KMS-11 (cell line): ENCODE measurements at regions not wholly inside any gene's neighbourhood (a gene's known extent, or its start where the extent isn't known, plus 50 kb on each side); places are given as distances from the start of the nearest gene placed in this dataset.

Experiments
- H2AFZ ChIP-seq: fragments of 200-600 bp; sonication (generic); 2 replicates; pipeline ENCODE4 v1.6.1; 2016; ENCODE audit warnings: antibody characterized with exemption, mixed run types, low read depth
- H3K27ac ChIP-seq: fragments of 200-600 bp; sonication (generic); 2 replicates; pipeline ENCODE4 v1.6.1; 2016; ENCODE audit warnings: mild to moderate bottlenecking, mixed run types
- H3K27me3 ChIP-seq: fragments of 200-600 bp; sonication (generic); 2 replicates; pipeline ENCODE4 v1.6.1; 2017; ENCODE audit warnings: mild to moderate bottlenecking, low read depth, mixed run types, moderate library complexity; ENCODE audit not compliant: insufficient read depth
- H3K36me3 ChIP-seq: fragments of 200-600 bp; sonication (generic); 2 replicates; pipeline ENCODE4 v1.6.1; 2017; ENCODE audit warnings: mild to moderate bottlenecking, mixed run types; ENCODE audit not compliant: insufficient read depth
- H3K4me1 ChIP-seq: fragments of 200-600 bp; sonication (generic); 2 replicates; pipeline ENCODE4 v1.6.1; 2016; ENCODE audit warnings: mild to moderate bottlenecking, low read depth, mixed run types; ENCODE audit not compliant: poor library complexity, severe bottlenecking
- H3K4me2 ChIP-seq: fragments of 200-600 bp; sonication (generic); 2 replicates; pipeline ENCODE4 v1.7.0; 2016; ENCODE audit warnings: mild to moderate bottlenecking, mixed run types
- H3K4me3 ChIP-seq: fragments of 200-600 bp; sonication (generic); IDR thresholded peaks from 2 replicates; pipeline ENCODE4 v1.6.1; 2017; ENCODE audit warnings: low read depth, low read length, mixed read lengths; ENCODE audit not compliant: insufficient read depth
- H3K79me2 ChIP-seq: fragments of 200-600 bp; sonication (generic); 2 replicates; pipeline ENCODE4 v1.6.1; 2016; ENCODE audit warnings: low read depth, mixed run types; ENCODE audit not compliant: insufficient read depth
- H3K9ac ChIP-seq: fragments of 200-600 bp; sonication (generic); 2 replicates; pipeline ENCODE4 v1.6.1; 2016; ENCODE audit warnings: mild to moderate bottlenecking, mixed run types
- H4K20me1 ChIP-seq: fragments of 200-600 bp; sonication (generic); 2 replicates; pipeline ENCODE4 v1.6.1; 2016; ENCODE audit warnings: mild to moderate bottlenecking, mixed run types; ENCODE audit not compliant: insufficient read depth
- TF ChIP-seq, protein P1 (sequence below): fragments of 200-600 bp; sonication (generic); conservative IDR thresholded peaks from 2 replicates; pipeline ENCODE4 v1.6.1; 2017; ENCODE audit warnings: low read depth, mild to moderate bottlenecking, antibody characterized with exemption, low read length, moderate library complexity, mixed read lengths

DNA sequence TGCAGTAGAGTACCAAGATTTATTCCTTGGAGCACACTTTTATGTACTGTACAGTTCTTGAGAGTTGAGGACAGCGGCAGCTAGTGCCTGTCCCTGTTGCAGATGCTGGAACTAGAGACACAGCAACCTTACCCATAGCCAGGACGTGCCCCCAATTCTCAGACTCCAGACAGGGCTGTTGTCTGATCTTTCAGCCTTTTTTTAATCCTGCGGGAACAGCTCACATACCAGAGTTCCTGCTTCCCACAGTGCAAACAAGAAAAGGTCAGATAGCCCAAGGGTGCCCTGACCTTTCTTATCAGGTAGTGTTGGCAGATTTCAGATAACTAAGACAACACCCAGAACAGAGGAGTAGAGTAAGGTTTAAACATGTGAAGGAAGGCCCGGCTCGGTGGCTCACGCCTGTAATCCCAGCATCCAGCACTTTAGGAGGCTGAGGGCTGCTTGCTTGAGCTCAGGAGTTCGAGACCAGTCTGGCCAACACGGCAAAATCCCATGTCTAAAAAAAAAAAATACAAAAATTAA, 78.5 kb downstream of the DOP1B start:
- H3K36me3 ChIP-seq, result no peaks in the 10 kb centered on the region
- no peaks in the 10 kb centered on the region for H3K27me3 ChIP-seq
- H3K4me2 ChIP-seq, result no peak overlapping the region

DNA sequence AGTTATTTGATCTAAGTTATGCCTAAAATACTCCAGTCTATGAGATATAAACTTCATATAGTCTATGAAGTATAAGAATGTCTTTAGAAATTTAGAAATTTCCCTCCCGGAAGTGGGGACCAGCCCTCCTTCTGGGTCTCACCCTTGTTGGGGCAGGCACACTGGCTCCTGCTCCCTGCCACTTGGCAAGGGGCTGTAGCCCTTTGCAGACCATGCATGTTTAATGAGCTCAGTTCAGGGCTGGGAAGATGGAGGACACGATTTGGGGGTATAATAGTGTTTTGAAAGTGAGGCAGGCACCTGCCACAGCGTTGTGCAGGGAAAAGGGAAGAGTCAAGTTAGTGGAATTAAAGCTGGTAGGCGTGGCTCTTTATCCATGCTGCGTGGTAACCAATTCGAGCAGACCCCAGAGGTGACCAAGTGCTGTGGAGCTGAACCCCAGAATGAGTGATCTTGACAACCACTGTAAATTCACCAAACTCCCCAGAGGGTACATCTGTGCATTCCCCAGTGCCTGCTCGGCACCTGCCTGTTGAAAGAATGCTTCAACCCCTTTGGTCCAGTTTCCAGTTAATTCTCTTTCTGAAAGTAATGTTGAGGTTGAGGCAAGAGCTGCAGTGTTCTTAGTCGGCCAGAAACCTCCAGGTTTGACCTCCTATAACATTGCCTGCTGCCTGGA, 79.6 kb downstream of the DOP1B start:
- H4K20me1 ChIP-seq, result no peaks in the 10 kb centered on the region
- H2AFZ ChIP-seq, result no peak overlapping the region
- no peaks in the 10 kb centered on the region for H3K27me3 ChIP-seq
- no peaks in the 10 kb centered on the region for H3K36me3 ChIP-seq
- H3K27ac ChIP-seq, result no peak overlapping the region
- H3K4me2 ChIP-seq, result no peak overlapping the region
- TF ChIP-seq, protein P1, sequence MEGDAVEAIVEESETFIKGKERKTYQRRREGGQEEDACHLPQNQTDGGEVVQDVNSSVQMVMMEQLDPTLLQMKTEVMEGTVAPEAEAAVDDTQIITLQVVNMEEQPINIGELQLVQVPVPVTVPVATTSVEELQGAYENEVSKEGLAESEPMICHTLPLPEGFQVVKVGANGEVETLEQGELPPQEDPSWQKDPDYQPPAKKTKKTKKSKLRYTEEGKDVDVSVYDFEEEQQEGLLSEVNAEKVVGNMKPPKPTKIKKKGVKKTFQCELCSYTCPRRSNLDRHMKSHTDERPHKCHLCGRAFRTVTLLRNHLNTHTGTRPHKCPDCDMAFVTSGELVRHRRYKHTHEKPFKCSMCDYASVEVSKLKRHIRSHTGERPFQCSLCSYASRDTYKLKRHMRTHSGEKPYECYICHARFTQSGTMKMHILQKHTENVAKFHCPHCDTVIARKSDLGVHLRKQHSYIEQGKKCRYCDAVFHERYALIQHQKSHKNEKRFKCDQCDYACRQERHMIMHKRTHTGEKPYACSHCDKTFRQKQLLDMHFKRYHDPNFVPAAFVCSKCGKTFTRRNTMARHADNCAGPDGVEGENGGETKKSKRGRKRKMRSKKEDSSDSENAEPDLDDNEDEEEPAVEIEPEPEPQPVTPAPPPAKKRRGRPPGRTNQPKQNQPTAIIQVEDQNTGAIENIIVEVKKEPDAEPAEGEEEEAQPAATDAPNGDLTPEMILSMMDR, result no peak
- no peaks in the 10 kb centered on the region for H3K79me2 ChIP-seq
- peaks cover 8% of the 10 kb centered on the region for H3K4me1 ChIP-seq
- H3K9ac ChIP-seq, result no peak overlapping the region
- H3K4me3 ChIP-seq, result no peak overlapping the region

More for the DNA sequence above, 78.5 kb downstream of the DOP1B start:
- TF ChIP-seq, protein P1, result no peak
- Histone ChIP-seq H4K20me1 (no peaks in the 10 kb centered on the region), H3K4me3 (no peak overlapping the region), H2AFZ (no peak overlapping the region), H3K9ac (no peak overlapping the region), H3K4me1 (peaks cover 8% of the 10 kb centered on the region), H3K79me2 (no peaks in the 10 kb centered on the region), H3K27ac (no peak overlapping the region)

DNA sequence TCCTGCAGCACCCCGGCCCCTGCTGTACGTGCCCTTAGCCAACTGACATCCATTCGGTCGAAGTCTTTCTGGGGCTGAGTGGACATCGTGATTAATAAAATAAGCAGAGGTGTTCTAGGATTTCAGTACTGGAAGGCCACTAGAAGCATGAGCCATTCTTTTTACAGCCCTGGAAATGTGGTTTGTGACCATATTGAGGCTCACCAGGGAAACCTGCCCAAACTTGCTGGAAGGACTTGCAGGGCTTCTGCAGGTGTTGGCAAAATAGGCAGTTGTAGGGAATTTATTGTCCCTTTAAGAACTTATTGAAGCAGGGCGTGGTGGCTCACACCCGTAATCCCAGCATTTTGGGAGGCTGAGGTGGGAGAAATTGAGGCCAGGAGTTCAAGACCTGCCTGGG, 80.8 kb downstream of the DOP1B start:
- Histone ChIP-seq H2AFZ (no peak overlapping the region), H3K79me2 (no peaks in the 10 kb centered on the region), H3K4me1 (peaks cover 11% of the 10 kb centered on the region), H3K4me2 (no peak overlapping the region), H3K27ac (no peak overlapping the region), H3K9ac (no peak overlapping the region), H3K36me3 (no peaks in the 10 kb centered on the region), H3K27me3 (no peaks in the 10 kb centered on the region), H3K4me3 (no peak overlapping the region), H4K20me1 (no peaks in the 10 kb centered on the region)
- TF ChIP-seq, protein P1, result no peak

DNA sequence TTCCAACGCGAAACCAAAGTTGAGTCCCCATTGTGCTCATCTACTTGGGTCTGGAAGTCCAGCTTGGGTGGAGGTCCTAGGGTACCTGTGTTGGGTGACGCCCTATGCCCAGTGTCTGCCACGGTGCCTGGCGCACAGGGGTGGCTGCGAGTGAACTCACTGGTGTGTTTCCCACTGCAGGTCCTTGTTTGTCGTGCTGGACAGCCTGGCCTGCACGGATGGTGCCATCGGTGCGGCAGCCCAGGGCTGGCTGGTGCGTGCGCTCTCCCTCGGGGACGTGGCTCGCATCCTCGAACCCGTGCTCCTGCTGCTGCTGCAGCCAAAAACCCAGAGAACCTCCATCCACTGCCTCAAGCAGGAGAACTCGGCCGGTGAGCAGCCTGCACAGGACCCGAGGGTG, 80.4 kb upstream of the MORC3 start:
- H2AFZ ChIP-seq, result no peak overlapping the region
- no peak overlapping the region for H3K4me2 ChIP-seq
- H4K20me1 ChIP-seq, result no peaks in the 10 kb centered on the region
- H3K27ac ChIP-seq, result no peak overlapping the region
- no peaks in the 10 kb centered on the region for H3K27me3 ChIP-seq
- no peak overlapping the region for H3K4me3 ChIP-seq
- no peak overlapping the region for H3K9ac ChIP-seq
- no peaks in the 10 kb centered on the region for H3K36me3 ChIP-seq
- TF ChIP-seq, protein P1, result no peak
- no peaks in the 10 kb centered on the region for H3K79me2 ChIP-seq
- H3K4me1 ChIP-seq, result peaks cover 3% of the 10 kb centered on the region
